HG03064 (cell line): ENCODE measurements at regions not wholly inside any gene's neighbourhood (a gene's known extent, or its start where the extent isn't known, plus 50 kb on each side); places are given as distances from the start of the nearest gene placed in this dataset.

ENCODE experiments used
- ATAC-seq: cut with Tn5 transposase; IDR thresholded peaks from one replicate; pipeline ENCODE4 v1.9.1; 2021; ENCODE audit warnings: low read depth; ENCODE audit not compliant: unreplicated experiment

GRCh38 chr9:16193066-16193465 lies 640.2 kb downstream of the CCDC171 start:
- no peak for ATAC-seq

- no peak for ATAC-seq
Measured at GRCh38 chr9:16196206-16196605, 643.4 kb downstream of the CCDC171 start.

- no peak for ATAC-seq
Measured at GRCh38 chr9:16197578-16198370, 644.9 kb downstream of the CCDC171 start.

GRCh38 chr9:16198996-16199395 lies 646.2 kb downstream of the CCDC171 start:
- no peak for ATAC-seq

- ATAC-seq: no peak
Measured at GRCh38 chr9:16202221-16202620, 649.4 kb downstream of the CCDC171 start.

GRCh38 chr9:16202914-16203728 lies 650.3 kb downstream of the CCDC171 start:
- no peak for ATAC-seq

GRCh38 chr9:16203729-16204573 lies 651.1 kb downstream of the CCDC171 start:
- no peak for ATAC-seq

GRCh38 chr9:16205455-16205854 lies 652.6 kb downstream of the CCDC171 start:
- ATAC-seq: no peak

GRCh38 chr9:16206518-16206917 lies 653.7 kb downstream of the CCDC171 start:
- no peak for ATAC-seq

GRCh38 chr9:16207161-16207560 lies 654.3 kb downstream of the CCDC171 start:
- no peak for ATAC-seq

GRCh38 chr9:16210440-16210839 lies 657.6 kb downstream of the CCDC171 start:
- no peak for ATAC-seq

- no peak for ATAC-seq
Measured at GRCh38 chr9:16211946-16212345, 658.5 kb downstream of the BNC2 start.

- no peak for ATAC-seq
Measured at GRCh38 chr9:16213781-16214515, 656.5 kb downstream of the BNC2 start.

GRCh38 chr9:16214677-16215352 lies 655.7 kb downstream of the BNC2 start:
- no peak for ATAC-seq

GRCh38 chr9:16215353-16215680 lies 655.2 kb downstream of the BNC2 start:
- ATAC-seq: no peak

GRCh38 chr9:16217943-16218701 lies 652.3 kb downstream of the BNC2 start:
- ATAC-seq: no peak

GRCh38 chr9:16221366-16221765 lies 649.1 kb downstream of the BNC2 start:
- no peak for ATAC-seq

- no peak for ATAC-seq
Measured at GRCh38 chr9:16221822-16222547, 648.5 kb downstream of the BNC2 start.
